ENCODE measurements at regions not wholly inside any gene's neighbourhood (a gene's known extent, or its start where the extent isn't known, plus 50 kb on each side); places are given as distances from the start of the nearest gene placed in this dataset.

GRCh38 chr3:189537135-189537534 is 94.1 kb upstream of the TP63 start:
- no peak for TF ChIP-seq ELK1 (IDR thresholded peaks at IDR 0.05; ENCODE audit: low read depth, low read length)
- no peak for TF ChIP-seq CHD4 (IDR thresholded peaks at IDR 0.05; ENCODE audit: borderline replicate concordance)
- TF ChIP-seq POLR2A (IDR thresholded peaks at IDR 0.05; ENCODE audit: low read length), result no peak

Data from A549 (cell line).